ENCODE measurements at regions not wholly inside any gene's neighbourhood (a gene's known extent, or its start where the extent isn't known, plus 50 kb on each side); places are given as distances from the start of the nearest gene placed in this dataset.

DNA sequence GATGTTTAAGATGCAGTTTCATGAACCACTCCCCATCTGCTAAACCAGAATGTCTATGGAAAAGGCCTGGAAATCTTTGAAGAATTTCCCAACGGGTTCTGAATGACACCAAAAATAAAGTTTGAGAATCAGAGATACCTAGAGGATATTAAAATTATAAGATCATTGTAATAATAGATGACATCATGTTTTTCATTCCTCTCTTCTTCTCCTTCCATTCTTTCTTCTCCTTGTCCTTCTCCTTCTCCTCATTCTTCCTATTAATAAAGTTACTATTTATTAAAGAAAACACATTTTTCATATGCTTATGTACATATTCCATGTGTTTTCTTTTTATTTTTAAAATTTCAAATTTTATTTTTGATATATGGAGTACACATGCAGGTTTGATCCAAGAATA is 1449.4 kb downstream of the LRFN5 start:
- TF ChIP-seq, protein P1, sequence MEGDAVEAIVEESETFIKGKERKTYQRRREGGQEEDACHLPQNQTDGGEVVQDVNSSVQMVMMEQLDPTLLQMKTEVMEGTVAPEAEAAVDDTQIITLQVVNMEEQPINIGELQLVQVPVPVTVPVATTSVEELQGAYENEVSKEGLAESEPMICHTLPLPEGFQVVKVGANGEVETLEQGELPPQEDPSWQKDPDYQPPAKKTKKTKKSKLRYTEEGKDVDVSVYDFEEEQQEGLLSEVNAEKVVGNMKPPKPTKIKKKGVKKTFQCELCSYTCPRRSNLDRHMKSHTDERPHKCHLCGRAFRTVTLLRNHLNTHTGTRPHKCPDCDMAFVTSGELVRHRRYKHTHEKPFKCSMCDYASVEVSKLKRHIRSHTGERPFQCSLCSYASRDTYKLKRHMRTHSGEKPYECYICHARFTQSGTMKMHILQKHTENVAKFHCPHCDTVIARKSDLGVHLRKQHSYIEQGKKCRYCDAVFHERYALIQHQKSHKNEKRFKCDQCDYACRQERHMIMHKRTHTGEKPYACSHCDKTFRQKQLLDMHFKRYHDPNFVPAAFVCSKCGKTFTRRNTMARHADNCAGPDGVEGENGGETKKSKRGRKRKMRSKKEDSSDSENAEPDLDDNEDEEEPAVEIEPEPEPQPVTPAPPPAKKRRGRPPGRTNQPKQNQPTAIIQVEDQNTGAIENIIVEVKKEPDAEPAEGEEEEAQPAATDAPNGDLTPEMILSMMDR (IDR thresholded peaks at IDR 0.05; ENCODE audit: insufficient read depth in 1 of 2, low read depth in 1 of 2, low read length in 1 of 2, severe bottlenecking in 1 of 2, unreplicated experiment in 1 of 2): no peak
- Mint-ChIP-seq H3K27ac (ENCODE audit: unreplicated experiment) (no peak overlapping the region), H3K4me1 (ENCODE audit: low read depth, unreplicated experiment) (no peaks in the 10 kb centered on the region), H3K9me3 (ENCODE audit: unreplicated experiment) (no peaks in the 10 kb centered on the region), H3K27me3 (ENCODE audit: insufficient read depth, unreplicated experiment) (no peaks in the 10 kb centered on the region), H3K4me3 (ENCODE audit: unreplicated experiment) (no peak overlapping the region), H3K36me3 (ENCODE audit: insufficient read depth, unreplicated experiment) (no peaks in the 10 kb centered on the region)
- BruUV-seq (replicated peaks): no TSS peak
- ChIA-PET POLR2A (no interaction called here), CTCF (no interaction called here)
- H3K4me1 ChIP-seq: no peaks in the 10 kb centered on the region
- no peak for DNase-seq
- no peaks in the 10 kb centered on the region for H3K27me3 ChIP-seq (replicated peaks; ENCODE audit: control insufficient read depth, insufficient read depth, low read length)
- H3K9me3 ChIP-seq: no peaks in the 10 kb centered on the region
- no peaks in the 10 kb centered on the region for H3K36me3 ChIP-seq (ENCODE audit: control insufficient read depth, insufficient read depth, low read length)
- H3K4me3 ChIP-seq (ENCODE audit: low read depth, low read length): no peak overlapping the region
- intact Hi-C loops (cut with micrococcal nuclease; ENCODE audit: unreplicated experiment): no loop called here

DNA sequence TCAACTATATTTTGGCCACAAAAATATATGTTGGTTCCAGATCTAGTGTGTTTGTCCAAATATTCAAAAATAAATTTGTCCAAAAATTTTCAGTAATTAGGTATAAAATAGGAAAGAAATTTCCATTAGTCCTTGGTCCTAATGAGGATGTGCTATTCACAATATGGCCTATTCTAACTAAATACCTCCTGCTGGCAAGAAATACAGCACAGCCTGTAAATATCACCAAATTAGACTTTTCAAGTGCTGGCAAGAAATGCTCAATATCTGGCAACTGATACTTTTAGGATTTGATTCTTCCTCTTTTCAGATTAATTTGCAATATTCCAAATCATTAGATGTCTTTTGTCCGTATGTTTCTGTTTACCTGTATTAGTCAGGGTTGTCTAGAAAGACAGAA is 1446.2 kb downstream of the LRFN5 start:
- POLR2A ChIA-PET: no interaction called here
- Mint-ChIP-seq H3K9me3 (ENCODE audit: unreplicated experiment) (no peaks in the 10 kb centered on the region), H3K4me1 (ENCODE audit: low read depth, unreplicated experiment) (no peaks in the 10 kb centered on the region), H3K36me3 (ENCODE audit: insufficient read depth, unreplicated experiment) (no peaks in the 10 kb centered on the region), H3K27ac (ENCODE audit: unreplicated experiment) (no peak overlapping the region), H3K4me3 (ENCODE audit: unreplicated experiment) (no peak overlapping the region), H3K27me3 (ENCODE audit: insufficient read depth, unreplicated experiment) (no peaks in the 10 kb centered on the region)
- Histone ChIP-seq H3K36me3 (ENCODE audit: control insufficient read depth, insufficient read depth, low read length) (no peaks in the 10 kb centered on the region), H3K4me3 (ENCODE audit: low read depth, low read length) (no peak overlapping the region), H3K4me1 (no peaks in the 10 kb centered on the region), H3K27me3 (replicated peaks; ENCODE audit: control insufficient read depth, insufficient read depth, low read length) (no peaks in the 10 kb centered on the region), H3K9me3 (no peaks in the 10 kb centered on the region)
- DNase-seq: no peak
- TF ChIP-seq, protein P1 (IDR thresholded peaks at IDR 0.05; ENCODE audit: insufficient read depth in 1 of 2, low read depth in 1 of 2, low read length in 1 of 2, severe bottlenecking in 1 of 2, unreplicated experiment in 1 of 2): no peak
- intact Hi-C loops (cut with micrococcal nuclease; ENCODE audit: unreplicated experiment): no loop called here
- CTCF ChIA-PET: no interaction called here
- BruUV-seq (replicated peaks): no TSS peak

DNA sequence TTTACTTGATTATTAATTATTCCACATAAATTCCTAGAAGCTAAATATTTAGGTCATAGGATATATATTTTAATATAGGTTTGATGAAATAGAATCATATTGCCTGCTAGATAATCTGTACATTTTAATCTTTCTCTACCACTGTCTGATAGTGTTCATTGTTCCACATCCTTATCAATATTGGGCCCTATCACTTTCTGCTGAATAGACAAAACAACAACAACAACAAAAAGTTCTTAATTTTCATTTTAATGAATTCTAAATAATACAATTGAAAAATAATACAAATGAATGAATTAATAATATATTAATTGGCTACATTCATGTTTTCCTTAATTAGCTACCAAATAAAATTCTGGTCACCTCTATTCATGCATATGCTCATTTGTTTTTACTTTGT is 1437.2 kb downstream of the LRFN5 start:
- H3K4me3 Mint-ChIP-seq (ENCODE audit: unreplicated experiment): no peak overlapping the region
- H3K9me3 ChIP-seq: no peaks in the 10 kb centered on the region
- no peaks in the 10 kb centered on the region for H3K27me3 ChIP-seq (replicated peaks; ENCODE audit: control insufficient read depth, insufficient read depth, low read length)
- H3K9me3 Mint-ChIP-seq (ENCODE audit: unreplicated experiment): no peaks in the 10 kb centered on the region
- BruUV-seq (replicated peaks): no TSS peak
- DNase-seq: no peak
- H3K27me3 Mint-ChIP-seq (ENCODE audit: insufficient read depth, unreplicated experiment): peaks cover 5% of the 10 kb centered on the region
- ChIA-PET POLR2A (no interaction called here), CTCF (no interaction called here)
- H3K4me1 ChIP-seq: no peaks in the 10 kb centered on the region
- intact Hi-C loops (cut with micrococcal nuclease; ENCODE audit: unreplicated experiment): no loop called here
- H3K36me3 ChIP-seq (ENCODE audit: control insufficient read depth, insufficient read depth, low read length): no peaks in the 10 kb centered on the region
- TF ChIP-seq, protein P1 (IDR thresholded peaks at IDR 0.05; ENCODE audit: insufficient read depth in 1 of 2, low read depth in 1 of 2, low read length in 1 of 2, severe bottlenecking in 1 of 2, unreplicated experiment in 1 of 2): no peak
- no peaks in the 10 kb centered on the region for H3K36me3 Mint-ChIP-seq (ENCODE audit: insufficient read depth, unreplicated experiment)
- H3K4me3 ChIP-seq (ENCODE audit: low read depth, low read length): no peak overlapping the region
- H3K27ac Mint-ChIP-seq (ENCODE audit: unreplicated experiment): no peak overlapping the region
- H3K4me1 Mint-ChIP-seq (ENCODE audit: low read depth, unreplicated experiment): no peaks in the 10 kb centered on the region

Data from Caco-2 (cell line).